HG03039 (cell line): ENCODE measurements at regions not wholly inside any gene's neighbourhood (a gene's known extent, or its start where the extent isn't known, plus 50 kb on each side); places are given as distances from the start of the nearest gene placed in this dataset.

Experiments
- ATAC-seq: cut with Tn5 transposase; IDR thresholded peaks from one replicate; pipeline ENCODE4 v1.9.1; 2021; ENCODE audit warnings: mild to moderate bottlenecking, moderate library complexity; ENCODE audit not compliant: unreplicated experiment

GRCh38 chr7:153422291-153423209 is 629.6 kb upstream of the DPP6 start:
- ATAC-seq, result no peak

GRCh38 chr7:153423210-153423590 is 629.0 kb upstream of the DPP6 start:
- ATAC-seq, result no peak

GRCh38 chr7:153430931-153431330 is 621.3 kb upstream of the DPP6 start:
- no peak for ATAC-seq

GRCh38 chr7:153432063-153432462 is 620.1 kb upstream of the DPP6 start:
- no peak for ATAC-seq

GRCh38 chr7:153433223-153433622 is 619.0 kb upstream of the DPP6 start:
- ATAC-seq, result no peak

- ATAC-seq, result no peak
Measured at GRCh38 chr7:153440715-153441114, 611.5 kb upstream of the DPP6 start.

- ATAC-seq, result no peak
Measured at GRCh38 chr7:153443032-153443701, 609.0 kb upstream of the DPP6 start.

GRCh38 chr7:153444641-153445040 is 607.6 kb upstream of the DPP6 start:
- no peak for ATAC-seq

- ATAC-seq, result no peak
Measured at GRCh38 chr7:153445641-153446040, 606.6 kb upstream of the DPP6 start.

- ATAC-seq, result no peak
Measured at GRCh38 chr7:153446490-153446889, 605.7 kb upstream of the DPP6 start.

GRCh38 chr7:153447011-153447410 is 605.2 kb upstream of the DPP6 start:
- ATAC-seq, result no peak

GRCh38 chr7:153452661-153453060 is 599.5 kb upstream of the DPP6 start:
- no peak for ATAC-seq

GRCh38 chr7:153454306-153454705 is 597.9 kb upstream of the DPP6 start:
- no peak for ATAC-seq

- no peak for ATAC-seq
Measured at GRCh38 chr7:153457746-153458145, 594.5 kb upstream of the DPP6 start.

- no peak for ATAC-seq
Measured at GRCh38 chr7:153470004-153470671, 582.1 kb upstream of the DPP6 start.

GRCh38 chr7:153472516-153472915 is 579.7 kb upstream of the DPP6 start:
- ATAC-seq, result no peak

- ATAC-seq, result no peak
Measured at GRCh38 chr7:153473185-153473584, 579.0 kb upstream of the DPP6 start.

- no peak for ATAC-seq
Measured at GRCh38 chr7:153475239-153475638, 577.0 kb upstream of the DPP6 start.

- no peak for ATAC-seq
Measured at GRCh38 chr7:153476166-153476565, 576.0 kb upstream of the DPP6 start.

GRCh38 chr7:153496257-153496656 is 555.9 kb upstream of the DPP6 start:
- no peak for ATAC-seq

- no peak for ATAC-seq
Measured at GRCh38 chr7:153503093-153503492, 549.1 kb upstream of the DPP6 start.
